IgD-negative memory B cell (primary cell): ENCODE measurements at regions not wholly inside any gene's neighbourhood (a gene's known extent, or its start where the extent isn't known, plus 50 kb on each side); places are given as distances from the start of the nearest gene placed in this dataset.
"Not testable (repeated sequence)": the region's sequence is repeated elsewhere in the genome, so short reads cannot be mapped to it uniquely, and the experiment has no call there.

Experiments used
- H3K27ac Mint-ChIP-seq, 3 donors: one replicate each; pipeline ENCODE4 v1.8.0; 2020 to 2022; ENCODE audit warnings: mild to moderate bottlenecking in 3 of 3, mixed read lengths in 3 of 3, moderate library complexity in 1 of 3
- H3K27me3 Mint-ChIP-seq: one replicate; pipeline ENCODE4 v1.8.0; 2021; ENCODE audit warnings: mixed read lengths
- H3K36me3 Mint-ChIP-seq: one replicate; pipeline ENCODE4 v1.8.0; 2020; ENCODE audit warnings: mild to moderate bottlenecking, mixed read lengths
- H3K4me1 Mint-ChIP-seq, 3 donors: one replicate each; pipeline ENCODE4 v1.8.0; 2020 to 2022; ENCODE audit warnings: mixed read lengths in 3 of 3, mild to moderate bottlenecking in 1 of 3
- H3K4me3 Mint-ChIP-seq, 4 donors: one replicate each; pipeline ENCODE4 v1.8.0; 2020 to 2022; ENCODE audit warnings: mild to moderate bottlenecking in 4 of 4, mixed read lengths in 4 of 4, moderate library complexity in 3 of 4
- H3K9me3 Mint-ChIP-seq, 3 donors: one replicate each; pipeline ENCODE4 v1.8.0; 2020 to 2021; ENCODE audit warnings: mixed read lengths in 3 of 3, mild to moderate bottlenecking in 1 of 3

DNA sequence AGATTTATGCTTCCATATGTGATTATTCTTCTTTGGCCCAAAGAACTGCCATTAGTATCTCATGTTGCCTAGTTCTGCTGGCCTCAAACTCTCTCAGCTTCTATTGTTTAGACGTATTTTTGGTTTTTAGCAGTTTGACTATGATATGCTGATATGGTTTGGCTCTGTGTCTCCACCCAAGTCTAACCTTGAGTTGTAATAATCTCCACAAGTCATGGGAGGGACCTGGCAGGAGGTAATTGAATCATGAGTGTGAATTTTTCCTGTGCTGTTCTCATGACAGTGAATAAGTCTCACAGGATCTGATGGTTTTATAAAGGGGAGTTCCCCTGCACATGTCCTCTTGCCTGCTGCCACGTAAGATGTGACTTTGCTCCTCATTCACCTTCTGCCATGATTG lies 96.7 kb upstream of the ARG1 start:
- Mint-ChIP-seq H3K4me1 (no peaks in the 10 kb centered on the region), H3K27ac (no peak overlapping the region), H3K36me3 (no peaks in the 10 kb centered on the region), H3K4me3 (no peak overlapping the region), H3K27me3 (no peaks in the 10 kb centered on the region), H3K9me3 (peaks cover 2 to 4% (median 3%) of the 10 kb centered on the region in 3 donors)

DNA sequence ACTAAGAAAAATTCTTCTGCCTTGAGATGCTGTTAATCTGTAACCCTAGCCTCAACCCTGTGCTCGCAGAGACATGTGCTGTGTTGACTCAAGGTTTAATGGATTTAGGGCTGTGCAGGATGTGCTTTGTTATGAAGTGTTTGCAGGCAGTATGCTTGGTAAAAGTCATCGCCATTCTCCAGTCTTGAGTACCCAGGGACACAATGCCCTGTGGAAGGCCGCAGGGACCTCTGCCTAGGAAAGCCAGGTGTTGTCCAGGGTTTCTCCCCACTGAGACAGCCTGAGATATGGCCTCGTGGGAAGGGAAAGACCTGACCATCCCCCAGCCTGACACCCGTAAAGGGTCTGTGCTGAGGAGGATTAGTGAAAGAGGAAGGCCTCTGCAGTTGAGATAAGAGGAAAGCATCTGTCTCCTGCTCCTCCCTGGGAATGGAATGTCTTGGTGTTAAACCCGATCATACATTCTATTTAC lies 94.2 kb upstream of the ARG1 start:
- H3K9me3 Mint-ChIP-seq, H3K4me3 Mint-ChIP-seq, H3K27me3 Mint-ChIP-seq, H3K36me3 Mint-ChIP-seq, H3K4me1 Mint-ChIP-seq: not testable (repeated sequence)
- H3K27ac Mint-ChIP-seq: peak overlapping the region in 1 of 3 donors; percentile 39

DNA sequence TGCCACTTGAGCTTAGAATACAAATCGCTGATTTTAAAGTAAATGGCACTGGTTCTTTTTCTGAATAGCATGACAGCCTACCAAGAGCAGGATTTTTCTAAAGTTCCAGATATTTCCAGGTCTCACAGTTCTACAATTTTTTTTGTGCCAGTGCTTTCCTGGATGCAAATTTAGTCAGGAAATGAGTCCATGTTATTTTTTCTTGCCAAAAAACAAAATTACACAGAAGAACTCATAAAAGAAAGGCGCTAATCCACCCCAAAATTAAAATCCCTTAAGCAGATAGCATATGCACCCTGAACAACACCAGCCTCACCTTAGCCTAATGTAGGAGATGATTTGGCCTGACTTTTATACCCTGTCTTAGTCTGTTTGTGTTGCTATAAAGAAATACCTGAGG lies 86.4 kb upstream of the ARG1 start:
- H3K27ac Mint-ChIP-seq: no peak overlapping the region
- no peaks in the 10 kb centered on the region for H3K9me3 Mint-ChIP-seq

DNA sequence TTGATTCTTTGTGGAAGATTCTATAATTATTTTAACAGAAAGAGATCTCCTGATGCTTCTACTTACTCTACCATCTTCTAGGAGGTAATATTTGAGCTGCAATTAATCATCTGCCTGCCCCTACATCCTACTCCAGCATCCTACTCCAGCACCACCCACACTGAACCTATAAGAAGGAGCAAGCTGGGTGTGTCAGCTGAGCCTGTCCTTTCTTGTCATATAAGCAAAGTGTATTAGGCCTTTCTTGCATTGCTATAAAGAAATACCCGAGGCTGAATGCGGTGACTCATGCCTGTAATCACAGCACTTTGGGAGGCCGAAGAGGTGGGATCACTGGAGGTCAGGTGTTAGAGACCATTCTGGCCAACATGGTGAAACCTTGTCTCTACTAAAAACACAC lies 84.2 kb upstream of the ARG1 start:
- H3K9me3 Mint-ChIP-seq: no peaks in the 10 kb centered on the region
- H3K27ac Mint-ChIP-seq: no peak overlapping the region
- H3K27me3 Mint-ChIP-seq: peaks cover 1% of the 10 kb centered on the region
- no peaks in the 10 kb centered on the region for H3K4me1 Mint-ChIP-seq
- no peak overlapping the region for H3K4me3 Mint-ChIP-seq
- H3K36me3 Mint-ChIP-seq: no peaks in the 10 kb centered on the region

More for the DNA sequence above, 86.4 kb upstream of the ARG1 start:
- Mint-ChIP-seq H3K4me1 (no peaks in the 10 kb centered on the region), H3K27me3 (peaks cover 3% of the 10 kb centered on the region), H3K36me3 (no peaks in the 10 kb centered on the region), H3K4me3 (no peak overlapping the region)

DNA sequence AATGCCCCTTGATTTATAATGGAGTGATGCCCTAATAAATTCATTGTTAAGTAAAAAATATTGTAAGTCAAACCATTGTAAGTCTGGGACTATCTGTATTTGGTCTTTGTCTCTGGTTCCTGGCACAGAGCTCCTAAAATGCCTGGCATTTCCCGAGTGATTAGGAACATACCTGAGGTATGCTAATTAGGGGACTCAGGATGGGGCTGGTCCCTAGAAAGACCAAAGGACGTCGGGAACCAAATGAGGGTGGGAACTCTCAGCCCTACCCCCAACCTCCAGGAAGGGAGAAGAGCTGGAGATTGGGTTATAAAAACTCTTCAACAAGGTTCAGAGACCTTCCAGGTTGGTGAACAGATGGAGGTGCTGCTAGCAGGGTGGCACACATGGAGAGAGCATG lies 82.6 kb upstream of the ARG1 start:
- Mint-ChIP-seq H3K36me3 (no peaks in the 10 kb centered on the region), H3K27me3 (peaks cover 1% of the 10 kb centered on the region), H3K27ac (no peak overlapping the region), H3K4me1 (no peaks in the 10 kb centered on the region), H3K4me3 (no peak overlapping the region), H3K9me3 (peaks cover 0 to 3% (median 0%) of the 10 kb centered on the region in 3 donors)

DNA sequence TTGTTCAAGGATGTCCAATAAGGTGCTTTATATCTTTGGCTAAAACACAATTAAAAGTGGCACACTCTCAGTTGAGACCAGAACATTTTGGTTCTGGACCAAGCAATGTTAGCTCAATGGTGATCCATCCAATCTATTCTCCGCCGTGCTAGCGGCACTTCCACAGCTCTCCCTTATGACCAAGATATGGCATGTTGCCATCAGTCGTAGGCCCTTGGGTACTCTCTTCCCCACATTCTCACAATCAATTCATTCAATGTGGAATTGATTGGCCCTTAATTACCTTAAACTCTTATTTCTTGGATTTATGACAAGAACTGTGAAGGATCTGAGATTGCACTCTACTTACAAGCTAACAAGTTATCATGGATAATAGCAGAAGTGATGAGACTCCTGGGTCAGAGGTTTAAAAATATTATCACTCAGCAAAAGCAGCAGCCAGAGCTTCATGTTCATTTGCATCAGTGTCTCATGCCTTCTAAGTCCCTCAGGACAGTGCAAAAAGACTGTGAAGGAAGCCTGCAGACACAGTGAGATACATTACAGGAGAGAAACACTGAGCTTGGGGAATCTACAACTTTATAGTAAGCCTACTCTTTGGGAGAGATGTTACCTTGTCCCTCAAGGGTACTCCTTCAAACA lies 80.0 kb upstream of the ARG1 start:
- Mint-ChIP-seq H3K9me3 (peaks cover 0 to 3% (median 0%) of the 10 kb centered on the region in 3 donors), H3K36me3 (no peaks in the 10 kb centered on the region), H3K4me3 (no peak overlapping the region), H3K27me3 (no peaks in the 10 kb centered on the region), H3K27ac (no peak overlapping the region), H3K4me1 (no peaks in the 10 kb centered on the region)

DNA sequence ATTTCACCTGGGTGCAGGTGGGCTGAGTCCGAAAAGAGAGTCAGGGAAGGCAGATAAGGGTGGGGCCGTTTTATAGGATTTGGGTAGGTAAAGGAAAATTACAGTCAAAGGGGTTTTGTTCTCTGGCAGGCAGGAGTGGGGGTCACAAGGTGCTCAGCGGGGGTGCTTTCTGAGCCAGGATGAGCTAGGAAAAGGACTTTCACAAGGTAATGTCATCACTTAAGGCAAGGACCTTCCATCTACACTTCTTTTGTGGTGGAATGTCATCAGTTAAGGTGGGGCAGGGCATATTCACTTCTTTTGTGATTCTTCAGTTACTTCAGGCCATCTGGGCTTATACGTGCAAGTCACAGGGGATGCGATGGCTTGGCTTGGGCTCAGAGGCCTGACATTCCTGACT lies 68.6 kb upstream of the ARG1 start:
- H3K9me3 Mint-ChIP-seq, H3K4me1 Mint-ChIP-seq, H3K4me3 Mint-ChIP-seq, H3K27me3 Mint-ChIP-seq, H3K27ac Mint-ChIP-seq, H3K36me3 Mint-ChIP-seq: not testable (repeated sequence)

DNA sequence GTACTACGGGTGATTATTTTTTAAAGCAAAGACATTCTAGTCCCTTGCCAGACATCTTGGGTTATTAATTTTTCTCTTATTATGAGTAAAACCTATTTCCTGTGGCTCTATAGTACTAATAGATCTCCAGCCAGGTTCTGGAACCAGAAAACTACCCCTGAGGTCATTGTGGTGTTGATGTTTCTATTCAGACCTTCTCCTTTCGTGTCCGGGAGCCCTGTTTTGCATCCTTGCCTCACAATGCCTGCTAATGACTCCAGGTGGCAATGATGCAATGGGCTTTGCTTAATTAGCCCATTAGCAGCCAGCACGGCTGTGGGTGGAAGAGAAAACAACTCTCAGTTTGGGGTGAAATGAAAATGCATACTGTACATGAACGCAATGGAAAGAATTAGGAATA lies 62.9 kb upstream of the ARG1 start:
- Mint-ChIP-seq H3K4me1 (no peaks in the 10 kb centered on the region), H3K36me3 (no peaks in the 10 kb centered on the region), H3K4me3 (no peak overlapping the region), H3K27me3 (no peaks in the 10 kb centered on the region), H3K27ac (no peak overlapping the region), H3K9me3 (peaks cover 0 to 7% (median 0%) of the 10 kb centered on the region in 3 donors)

DNA sequence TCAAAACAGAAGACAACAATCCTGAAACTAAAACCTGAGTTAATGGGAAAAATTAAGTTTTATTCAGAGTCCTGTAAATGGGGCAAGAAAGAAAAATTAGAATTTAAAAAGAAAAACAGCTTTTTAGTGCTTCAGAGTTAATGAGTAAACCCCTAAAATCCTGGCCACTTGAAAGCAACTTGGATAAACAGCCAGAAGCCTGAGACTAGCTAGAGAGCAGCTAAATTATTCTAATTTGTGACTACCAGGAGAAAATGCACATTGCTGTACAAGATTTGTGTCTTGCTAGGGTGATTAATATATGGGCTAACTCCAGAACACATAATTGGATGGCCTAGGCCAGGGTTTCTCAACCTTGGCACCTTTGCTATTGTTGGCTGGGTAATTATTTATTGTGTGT lies 62.4 kb upstream of the ARG1 start:
- H3K27ac Mint-ChIP-seq: no peak overlapping the region
- no peaks in the 10 kb centered on the region for H3K27me3 Mint-ChIP-seq
- peaks cover 0 to 10% (median under 1%) of the 10 kb centered on the region in 3 donors for H3K9me3 Mint-ChIP-seq
- H3K4me1 Mint-ChIP-seq: no peaks in the 10 kb centered on the region
- no peak overlapping the region for H3K4me3 Mint-ChIP-seq
- no peaks in the 10 kb centered on the region for H3K36me3 Mint-ChIP-seq

DNA sequence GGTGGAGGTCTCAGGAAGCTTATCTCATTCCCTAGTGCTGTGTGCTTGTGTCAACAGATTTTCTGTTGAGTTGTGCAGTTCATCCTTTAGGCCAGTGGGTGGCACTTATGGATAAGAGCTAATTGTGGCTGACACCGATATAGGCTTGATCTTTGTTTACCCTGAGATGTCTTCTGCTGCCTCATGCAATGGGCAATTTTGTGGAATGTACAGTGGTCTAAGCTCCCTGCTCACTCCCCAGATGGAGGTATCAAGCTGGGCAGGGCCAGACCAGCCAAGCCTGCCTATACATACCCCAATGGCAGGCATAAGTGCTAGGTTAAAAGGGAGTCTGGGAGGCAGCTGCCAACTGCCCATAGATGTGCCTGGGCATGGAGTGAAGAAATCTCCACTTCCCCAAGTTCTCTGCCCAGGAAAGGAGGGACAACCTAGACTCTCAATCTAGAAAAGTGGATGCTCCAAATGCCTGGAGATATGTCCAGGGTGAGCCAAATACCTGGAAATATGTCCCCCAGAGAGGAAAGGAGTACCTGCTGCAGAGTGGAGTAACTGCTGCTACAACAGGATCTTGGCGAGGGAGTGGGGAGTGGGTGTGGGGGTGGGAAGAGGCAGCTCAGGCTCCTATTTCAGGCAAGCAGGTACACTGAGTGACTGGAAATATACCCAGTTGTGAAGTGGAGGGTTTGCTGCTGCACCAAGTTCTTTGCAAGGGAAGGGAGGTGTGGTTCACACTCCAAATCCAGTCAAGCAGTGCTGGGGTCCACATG lies 53.2 kb upstream of the ARG1 start:
- no peaks in the 10 kb centered on the region for H3K36me3 Mint-ChIP-seq
- H3K27me3 Mint-ChIP-seq: no peaks in the 10 kb centered on the region
- no peak overlapping the region for H3K4me3 Mint-ChIP-seq
- no peak overlapping the region for H3K27ac Mint-ChIP-seq
- no peaks in the 10 kb centered on the region for H3K4me1 Mint-ChIP-seq
- peaks cover 0 to 13% (median 7%) of the 10 kb centered on the region in 3 donors for H3K9me3 Mint-ChIP-seq
